H9 (cell line): ENCODE measurements at regions not wholly inside any gene's neighbourhood (a gene's known extent, or its start where the extent isn't known, plus 50 kb on each side); places are given as distances from the start of the nearest gene placed in this dataset.

Experiments
- DNase-seq: peaks from one replicate; pipeline ENCODE4 v3.0.0-alpha.2; 2017
- H2AFZ ChIP-seq: one replicate; pipeline ENCODE4 v1.6.1; 2013; ENCODE audit warnings: mild to moderate bottlenecking, low read length, control low read depth, moderate library complexity
- H2AK5ac ChIP-seq: 2 replicates; pipeline ENCODE4 v1.6.1; 2013; ENCODE audit warnings: low read length, control low read depth, mixed read lengths; ENCODE audit not compliant: insufficient read length
- H2BK120ac ChIP-seq: one replicate; pipeline ENCODE4 v1.6.1; 2013; ENCODE audit warnings: low read depth, mild to moderate bottlenecking, low read length, control low read depth, inconsistent platforms; ENCODE audit not compliant: poor library complexity, severe bottlenecking
- H2BK12ac ChIP-seq: 2 replicates; pipeline ENCODE4 v1.6.1; 2013; ENCODE audit warnings: low read length, control low read depth, mixed read lengths, low read depth; ENCODE audit not compliant: insufficient read length
- H2BK15ac ChIP-seq: 2 replicates; pipeline ENCODE4 v1.6.1; 2013; ENCODE audit warnings: low read depth, low read length, control low read depth
- H2BK20ac ChIP-seq: one replicate; pipeline ENCODE4 v1.6.1; 2013; ENCODE audit warnings: low read depth, mild to moderate bottlenecking, low read length, control low read depth, inconsistent platforms; ENCODE audit not compliant: poor library complexity, severe bottlenecking
- H2BK5ac ChIP-seq: 2 replicates; pipeline ENCODE4 v1.6.1; 2013; ENCODE audit warnings: low read length, control low read depth, mixed read lengths; ENCODE audit not compliant: insufficient read length
- H3K14ac ChIP-seq: 2 replicates; pipeline ENCODE4 v1.6.1; 2013; ENCODE audit warnings: low read length, control low read depth; ENCODE audit not compliant: insufficient read depth
- H3K18ac ChIP-seq: 2 replicates; pipeline ENCODE4 v1.6.1; 2013; ENCODE audit warnings: low read depth, mild to moderate bottlenecking, mixed read lengths, low read length, control low read depth; ENCODE audit not compliant: insufficient read length
- H3K23ac ChIP-seq: 2 replicates; pipeline ENCODE4 v1.6.1; 2013; ENCODE audit warnings: low read length, control low read depth, mixed read lengths, low read depth; ENCODE audit not compliant: insufficient read length
- H3K23me2 ChIP-seq: 2 replicates; pipeline ENCODE4 v1.6.1; 2013; ENCODE audit warnings: low read depth, mild to moderate bottlenecking, mixed read lengths, low read length, control low read depth; ENCODE audit not compliant: insufficient read length, poor library complexity, severe bottlenecking
- H3K27ac ChIP-seq: 2 replicates; pipeline ENCODE4 v1.5.1; 2013; ENCODE audit warnings: low read length, control low read depth, mixed read lengths, low read depth; ENCODE audit not compliant: insufficient read length
- H3K27me3 ChIP-seq: 2 replicates; pipeline ENCODE4 v1.6.1; 2013; ENCODE audit warnings: low read length, control low read depth, inconsistent platforms; ENCODE audit not compliant: insufficient read depth
- H3K4ac ChIP-seq: 2 replicates; pipeline ENCODE4 v1.6.1; 2013; ENCODE audit warnings: low read depth, mild to moderate bottlenecking, control low read depth, inconsistent platforms, low read length, moderate library complexity
- H3K4me1 ChIP-seq: 2 replicates; pipeline ENCODE4 v1.6.1; 2013; ENCODE audit warnings: low read length, control low read depth, inconsistent platforms; ENCODE audit not compliant: insufficient read depth
- H3K4me2 ChIP-seq: 2 replicates; pipeline ENCODE4 v1.6.1; 2013; ENCODE audit warnings: low read length, control low read depth, mixed read lengths; ENCODE audit not compliant: insufficient read length, insufficient read depth
- H3K56ac ChIP-seq: 2 replicates; pipeline ENCODE4 v1.6.1; 2013; ENCODE audit warnings: low read depth, mild to moderate bottlenecking, mixed read lengths, low read length, control low read depth; ENCODE audit not compliant: insufficient read length
- H3K79me1 ChIP-seq: 2 replicates; pipeline ENCODE4 v1.6.1; 2013; ENCODE audit warnings: low read depth, mild to moderate bottlenecking, moderate library complexity, low read length, control low read depth, inconsistent platforms; ENCODE audit not compliant: insufficient read depth, poor library complexity, severe bottlenecking
- H3K79me2 ChIP-seq: 2 replicates; pipeline ENCODE4 v1.6.1; 2013; ENCODE audit warnings: low read length, control low read depth, inconsistent platforms; ENCODE audit not compliant: insufficient read depth
- H3K9ac ChIP-seq: 2 replicates; pipeline ENCODE4 v1.6.1; 2013; ENCODE audit warnings: low read length, control low read depth, mixed read lengths; ENCODE audit not compliant: insufficient read length; ENCODE audit errors: extremely low read depth
- H3K9me3 ChIP-seq: one replicate; pipeline ENCODE4 v1.6.1; 2013; ENCODE audit warnings: low read depth, low read length, inconsistent platforms; ENCODE audit not compliant: control insufficient read depth
- H3T11ph ChIP-seq: one replicate; pipeline ENCODE4 v1.6.1; 2013; ENCODE audit warnings: mild to moderate bottlenecking, low read length, control low read depth, inconsistent platforms
- H4K20me1 ChIP-seq: one replicate; pipeline ENCODE4 v1.6.1; 2013; ENCODE audit not compliant: control insufficient read depth, insufficient read length, insufficient read depth
- H4K5ac ChIP-seq: 2 replicates; pipeline ENCODE4 v1.6.1; 2013; ENCODE audit warnings: low read depth, mild to moderate bottlenecking, mixed read lengths, low read length, control low read depth; ENCODE audit not compliant: insufficient read length
- H4K8ac ChIP-seq: replicated peaks from 2 replicates; pipeline ENCODE4 v1.6.1; 2013; ENCODE audit warnings: low read length, control low read depth, mixed read lengths, low read depth; ENCODE audit not compliant: insufficient read length
- H4K91ac ChIP-seq: 2 replicates; pipeline ENCODE4 v1.6.1; 2013; ENCODE audit warnings: low read depth, mild to moderate bottlenecking, moderate library complexity, mixed read lengths, low read length, control low read depth; ENCODE audit not compliant: insufficient read length
- H3K27ac Mint-ChIP-seq, 3 experiments: 2 replicates in 2 of 3; 3 replicates in 1 of 3; pipeline ENCODE4 v1.8.0; 2020 to 2021; ENCODE audit warnings: mixed read lengths in 3 of 3, mild to moderate bottlenecking in 1 of 3, moderate library complexity in 1 of 3
- H3K27me3 Mint-ChIP-seq: 2 replicates; pipeline ENCODE4 v1.8.0; 2021; ENCODE audit warnings: low read depth, mild to moderate bottlenecking, moderate library complexity, mixed read lengths
- H3K36me3 Mint-ChIP-seq, 3 experiments: 2 replicates in 2 of 3; 3 replicates in 1 of 3; pipeline ENCODE4 v1.8.0; 2020 to 2021; ENCODE audit warnings: low read depth in 3 of 3, mixed read lengths in 3 of 3; ENCODE audit not compliant: insufficient read depth in 1 of 3
- H3K4me1 Mint-ChIP-seq, 2 experiments: 2 replicates each; pipeline ENCODE4 v1.8.0; 2020; ENCODE audit warnings: mixed read lengths in 2 of 2
- H3K4me3 Mint-ChIP-seq, 2 experiments: 2 replicates in 1 of 2; 3 replicates in 1 of 2; pipeline ENCODE4 v1.8.0; 2020 to 2021; ENCODE audit warnings: mild to moderate bottlenecking in 2 of 2, mixed read lengths in 2 of 2, moderate library complexity in 1 of 2
- H3K9me3 Mint-ChIP-seq, 2 experiments: 2 replicates in 1 of 2; 3 replicates in 1 of 2; pipeline ENCODE4 v1.8.0; 2020; ENCODE audit warnings: mild to moderate bottlenecking in 2 of 2, mixed read lengths in 2 of 2, moderate library complexity in 1 of 2
- WGBS: extraction: QIAGEN DNeasy Blood & Tissue Kit; methylation state at CpG from one replicate; pipeline ENCODE4 v1.1.7; 2013; ENCODE audit warnings: missing lambda C conversion rate, low lambda C conversion rate, mixed read lengths; ENCODE audit not compliant: insufficient read length; ENCODE audit errors: extremely low coverage; 5-methylcytosine and 5-hydroxymethylcytosine counted together
- TF ChIP-seq, protein P1 (sequence below): fragments of 200-600 bp; sonication (generic); conservative IDR thresholded peaks from 3 replicates; pipeline ENCODE4 v1.8.0; 2021; ENCODE audit warnings: antibody characterized with exemption, mild to moderate bottlenecking

DNA sequence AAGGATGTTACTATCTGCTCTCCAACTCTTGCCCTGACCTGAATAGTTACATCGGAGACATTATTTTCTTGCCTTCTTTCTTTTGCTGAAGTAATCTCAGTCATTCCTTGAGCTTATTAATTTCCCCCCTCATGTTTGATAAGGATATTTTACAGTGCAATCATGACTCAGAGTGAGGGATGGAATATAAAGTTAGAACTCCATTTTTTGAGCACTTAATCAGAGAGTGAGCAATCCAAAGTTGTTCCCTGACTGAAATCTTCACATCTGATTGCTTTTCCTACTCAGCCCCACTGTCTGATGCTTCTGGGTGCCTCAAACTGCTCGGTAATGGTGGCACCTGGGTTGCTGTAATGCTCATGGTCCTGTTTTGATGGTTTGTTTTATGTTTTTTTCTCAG lies 142.7 kb upstream of the SEL1L start:
- Histone ChIP-seq H3K27me3 (peaks cover 21% of the 10 kb centered on the region), H3K79me2 (no peaks in the 10 kb centered on the region), H4K20me1 (no peaks in the 10 kb centered on the region), H4K8ac (no peak overlapping the region), H3K4me2 (no peak overlapping the region), H2BK5ac (no peak overlapping the region), H3K4me1 (peaks cover 5% of the 10 kb centered on the region; the same call in 1 of the 2 replicates), H3K27ac (no peak overlapping the region), H2BK15ac (no peak overlapping the region), H4K5ac (no peak overlapping the region), H2AFZ (no peak overlapping the region), H4K91ac (no peak overlapping the region), H3K56ac (no peak overlapping the region), H3K18ac (no peak overlapping the region), H2AK5ac (no peak overlapping the region), H3K23me2 (no peaks in the 10 kb centered on the region), H3K79me1 (no peaks in the 10 kb centered on the region), H3T11ph (no peak overlapping the region), H3K23ac (no peak overlapping the region), H2BK20ac (no peak overlapping the region), H3K14ac (no peak overlapping the region), H3K9ac (no peak overlapping the region), H3K4ac (no peak overlapping the region), H3K9me3 (no peaks in the 10 kb centered on the region), H2BK12ac (no peak overlapping the region), H2BK120ac (no peak overlapping the region)
- no peak overlapping the region for H3K27ac Mint-ChIP-seq
- peaks cover 0 to 5% (median 3%) of the 10 kb centered on the region in 3 experiments; a peak in 4 of 7 replicates for H3K36me3 Mint-ChIP-seq
- DNase-seq = no peak
- WGBS = no CpG with 5 or more reads among the region's 2 CpGs
- TF ChIP-seq, protein P1, sequence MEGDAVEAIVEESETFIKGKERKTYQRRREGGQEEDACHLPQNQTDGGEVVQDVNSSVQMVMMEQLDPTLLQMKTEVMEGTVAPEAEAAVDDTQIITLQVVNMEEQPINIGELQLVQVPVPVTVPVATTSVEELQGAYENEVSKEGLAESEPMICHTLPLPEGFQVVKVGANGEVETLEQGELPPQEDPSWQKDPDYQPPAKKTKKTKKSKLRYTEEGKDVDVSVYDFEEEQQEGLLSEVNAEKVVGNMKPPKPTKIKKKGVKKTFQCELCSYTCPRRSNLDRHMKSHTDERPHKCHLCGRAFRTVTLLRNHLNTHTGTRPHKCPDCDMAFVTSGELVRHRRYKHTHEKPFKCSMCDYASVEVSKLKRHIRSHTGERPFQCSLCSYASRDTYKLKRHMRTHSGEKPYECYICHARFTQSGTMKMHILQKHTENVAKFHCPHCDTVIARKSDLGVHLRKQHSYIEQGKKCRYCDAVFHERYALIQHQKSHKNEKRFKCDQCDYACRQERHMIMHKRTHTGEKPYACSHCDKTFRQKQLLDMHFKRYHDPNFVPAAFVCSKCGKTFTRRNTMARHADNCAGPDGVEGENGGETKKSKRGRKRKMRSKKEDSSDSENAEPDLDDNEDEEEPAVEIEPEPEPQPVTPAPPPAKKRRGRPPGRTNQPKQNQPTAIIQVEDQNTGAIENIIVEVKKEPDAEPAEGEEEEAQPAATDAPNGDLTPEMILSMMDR = no peak
- H3K4me3 Mint-ChIP-seq = no peak overlapping the region
- peaks cover 18 to 19% of the 10 kb centered on the region in 2 experiments for H3K4me1 Mint-ChIP-seq
- H3K27me3 Mint-ChIP-seq = peaks cover 76% of the 10 kb centered on the region
- peaks cover 5 to 9% of the 10 kb centered on the region in 2 experiments for H3K9me3 Mint-ChIP-seq
